Kidney (tissue), 13 donors: ENCODE measurements at regions not wholly inside any gene's neighbourhood (a gene's known extent, or its start where the extent isn't known, plus 50 kb on each side); places are given as distances from the start of the nearest gene placed in this dataset.
A peak's percentile ranks its signal among the peaks of the same experiment; 100 is the strongest.

Experiments used
- DNase-seq, 5 donors: peaks; one replicate each; pipeline ENCODE4 v3.0.0-alpha.2; 2013 to 2020
- FAIRE-seq: peaks from 2 replicates; lab custom pipeline; 2012; peaks lifted over from hg19 to GRCh38; lab: Jason Lieb, UNC
- H3K27ac ChIP-seq, 2 donors: one replicate each; pipeline ENCODE4 v1.7.0; 2013; ENCODE audit warnings: low read depth in 2 of 2, low read length in 2 of 2, inconsistent platforms in 1 of 2
- H3K27me3 ChIP-seq: one replicate; pipeline ENCODE4 v1.7.1; 2013; ENCODE audit warnings: low read length, inconsistent platforms; ENCODE audit not compliant: control insufficient read depth, insufficient read depth
- H3K36me3 ChIP-seq, 3 donors: one replicate each; pipeline versions ENCODE4 v1.7.0 to v1.7.1; 2013; ENCODE audit warnings: low read length in 3 of 3, control low read depth in 1 of 3, inconsistent platforms in 1 of 3; ENCODE audit not compliant: insufficient read depth in 3 of 3, control insufficient read depth in 2 of 3
- H3K4me1 ChIP-seq, 3 donors: one replicate each; pipeline versions ENCODE4 v1.7.0 to v1.7.1; 2013; ENCODE audit warnings: low read length in 3 of 3, inconsistent platforms in 1 of 3, low read depth in 1 of 3; ENCODE audit not compliant: control insufficient read depth in 2 of 3, insufficient read depth in 2 of 3
- H3K4me3 ChIP-seq, 3 donors: one replicate each; pipeline versions ENCODE4 v1.7.0 to v1.8.1; 2013; ENCODE audit warnings: low read length in 3 of 3, control low read depth in 1 of 3, inconsistent platforms in 1 of 3
- H3K9ac ChIP-seq, 3 donors: one replicate each; pipeline versions ENCODE4 v1.7.0 to v1.7.1; 2013; ENCODE audit warnings: low read length in 3 of 3, control low read depth in 1 of 3, inconsistent platforms in 1 of 3
- H3K9me3 ChIP-seq, 3 donors: one replicate each; pipeline versions ENCODE4 v1.7.0 to v1.7.1; 2013; ENCODE audit warnings: low read length in 3 of 3, control low read depth in 1 of 3, inconsistent platforms in 1 of 3; ENCODE audit not compliant: control insufficient read depth in 2 of 3, insufficient read depth in 1 of 3
- CTCF ChIP-seq: IDR thresholded peaks from 3 replicates; pipeline ENCODE4 v1.5.1; 2012; ENCODE audit warnings: mild to moderate bottlenecking, moderate library complexity, borderline replicate concordance; ENCODE audit not compliant: insufficient read depth; ENCODE audit errors: extremely low read depth
- intact Hi-C: fragments of 100-400 bp; cut with DNase I; formaldehyde crosslinking; loops from one replicate; pipeline ENCODE4 v1.11.1; 2022
- donor health status: control.
- donor health status: control.
- donor health status: control.
- donor health status: control.
- donor health status: control.
- donor health status: DM: yes; HTN: yes; CAD: no.
- donor health status: Normal renal cell carcinoma (clear cell type).

DNA sequence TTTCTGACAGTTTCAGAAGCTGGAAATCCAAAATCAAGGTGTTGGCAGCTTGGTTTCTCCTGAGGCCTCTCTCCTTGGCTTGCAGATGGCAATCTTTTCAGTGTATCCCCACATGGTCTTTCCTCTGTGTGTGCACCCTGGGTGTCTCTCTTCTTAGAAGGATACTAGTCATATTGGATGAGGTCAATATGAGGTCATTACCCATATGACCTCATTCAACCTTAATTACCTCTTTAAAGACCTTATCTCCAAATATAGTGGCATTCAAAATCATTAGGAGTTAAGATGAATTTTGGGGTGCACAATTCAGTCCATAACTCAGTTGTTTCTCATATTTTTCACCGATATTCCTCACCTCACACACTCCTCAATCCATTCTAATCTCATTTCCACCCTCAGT, 92.4 kb upstream of the TGM3 start:
- H3K27me3 ChIP-seq = no peaks in the 10 kb centered on the region
- TF ChIP-seq CTCF = no peak
- intact Hi-C loops = no loop called here
- H3K9me3 ChIP-seq = no peaks in the 10 kb centered on the region
- no peak for DNase-seq
- no peaks in the 10 kb centered on the region for H3K36me3 ChIP-seq
- H3K27ac ChIP-seq = no peak overlapping the region
- peaks cover 0 to 2% (median 0%) of the 10 kb centered on the region in 3 donors for H3K4me1 ChIP-seq
- H3K4me3 ChIP-seq = no peak overlapping the region
- H3K9ac ChIP-seq = no peak overlapping the region
- FAIRE-seq = no peak

GRCh38 chr20:2204021-2204420, 91.8 kb upstream of the TGM3 start:
- intact Hi-C loops = no loop called here

DNA sequence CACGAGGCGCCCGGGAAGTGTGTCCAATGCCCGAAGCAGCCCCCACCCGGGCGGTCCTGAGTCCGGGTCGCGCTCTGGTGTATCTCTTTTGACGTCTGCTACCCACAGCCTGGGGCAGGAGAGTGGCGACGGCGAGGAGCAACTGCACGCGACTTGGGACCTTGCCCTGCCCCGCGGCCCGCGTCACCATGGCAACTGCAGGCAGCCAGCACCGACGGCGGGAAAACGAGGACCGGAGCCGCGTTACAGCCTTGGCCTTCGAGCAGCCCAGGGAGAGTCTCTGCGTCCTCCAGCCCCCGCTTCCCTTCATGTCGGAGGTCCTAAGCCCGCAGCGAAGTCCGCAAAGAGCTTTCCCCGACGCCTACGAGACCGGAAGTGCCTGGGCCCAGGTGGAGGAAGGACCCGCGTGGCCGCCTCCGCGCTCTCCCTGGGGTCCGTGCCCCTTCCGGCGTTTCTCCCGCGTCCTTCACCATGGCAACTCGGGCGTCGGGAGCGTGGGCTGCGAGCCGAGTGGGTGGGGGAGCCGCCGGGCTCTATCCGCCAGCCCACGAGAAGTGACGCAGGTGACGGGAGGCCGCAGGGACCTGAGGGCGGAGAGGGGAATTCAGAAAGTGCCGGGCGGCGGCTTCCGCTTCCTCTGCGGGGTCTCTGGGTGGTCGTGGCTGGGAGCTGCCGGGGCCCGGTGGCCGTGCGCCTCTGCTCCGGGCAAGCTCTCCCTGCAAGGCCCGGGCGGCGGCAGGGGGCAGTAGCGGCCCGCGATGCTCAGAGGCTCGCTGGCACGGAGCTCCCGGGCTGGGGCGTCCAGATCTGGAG, 88.6 kb upstream of the TGM3 start:
- H3K36me3 ChIP-seq = no peaks in the 10 kb centered on the region
- no peak overlapping the region for H3K9ac ChIP-seq
- no peak overlapping the region for H3K27ac ChIP-seq
- no peaks in the 10 kb centered on the region for H3K27me3 ChIP-seq
- DNase-seq (peak; percentile 90 to 93 (median 92)), FAIRE-seq (no peak)
- H3K4me3 ChIP-seq = peak overlapping the region in 2 of 3 donors; percentile 44 to 46
- intact Hi-C loops = loop anchor here (5.0 kb wide), 1 partner anchor 245 kb away; no protein-coding TSS in a partner anchor
- H3K9me3 ChIP-seq = no peaks in the 10 kb centered on the region
- peaks cover 0 to 2% (median 0%) of the 10 kb centered on the region in 3 donors for H3K4me1 ChIP-seq
- TF ChIP-seq CTCF = peak; percentile 60

More at GRCh38 chr20:2204021-2204420, 91.8 kb upstream of the TGM3 start:
- no peaks in the 10 kb centered on the region for H3K9me3 ChIP-seq
- H3K9ac ChIP-seq = no peak overlapping the region
- H3K36me3 ChIP-seq = no peaks in the 10 kb centered on the region
- DNase-seq = no peak
- TF ChIP-seq CTCF = no peak
- no peak overlapping the region for H3K4me3 ChIP-seq
- H3K27ac ChIP-seq = no peak overlapping the region
- H3K4me1 ChIP-seq = peaks cover 0 to 2% (median 0%) of the 10 kb centered on the region in 3 donors
- H3K27me3 ChIP-seq = no peaks in the 10 kb centered on the region
- FAIRE-seq = no peak
